CD14-positive monocyte (primary cell): ENCODE measurements at regions not wholly inside any gene's neighbourhood (a gene's known extent, or its start where the extent isn't known, plus 50 kb on each side); places are given as distances from the start of the nearest gene placed in this dataset.

Experiments used
- DNase-seq, 3 donors: peaks; one replicate each; pipeline ENCODE4 v3.0.0-alpha.2; 2011 to 2022
- H2AFZ ChIP-seq: 2 replicates; pipeline ENCODE4 v1.6.0; 2012; ENCODE audit warnings: mild to moderate bottlenecking, low read depth, low read length, inconsistent platforms; ENCODE audit not compliant: insufficient read depth, poor library complexity, severe bottlenecking
- H3K27ac ChIP-seq, 2 donors: 1 replicate in 1 of 2; 2 replicates in 1 of 2; pipeline ENCODE4 v1.5.1; 2012 to 2013; ENCODE audit warnings: low read length in 2 of 2, control low read depth in 1 of 2, inconsistent platforms in 1 of 2, low read depth in 1 of 2, mild to moderate bottlenecking in 1 of 2
- H3K27me3 ChIP-seq, 2 donors: one replicate each; pipeline versions ENCODE4 v1.6.0 to v1.6.1; 2011 to 2013; ENCODE audit warnings: low read length in 2 of 2; ENCODE audit not compliant: control insufficient read depth in 2 of 2, insufficient read depth in 2 of 2
- H3K36me3 ChIP-seq, 2 donors: replicated peaks in 1 of 2; 1 replicate in 1 of 2; 2 replicates in 1 of 2; pipeline versions ENCODE4 v1.5.1 to v1.6.1; 2012 to 2013; ENCODE audit warnings: low read length in 2 of 2, control low read depth in 1 of 2, inconsistent platforms in 1 of 2, mild to moderate bottlenecking in 1 of 2; ENCODE audit not compliant: insufficient read depth in 2 of 2, control insufficient read depth in 1 of 2
- H3K4me1 ChIP-seq, 2 donors: 1 replicate in 1 of 2; 2 replicates in 1 of 2; pipeline versions ENCODE4 v1.5.1 to v1.6.1; 2012 to 2013; ENCODE audit warnings: low read length in 2 of 2, control low read depth in 1 of 2, inconsistent platforms in 1 of 2, mild to moderate bottlenecking in 1 of 2, moderate library complexity in 1 of 2; ENCODE audit not compliant: insufficient read depth in 2 of 2, control insufficient read depth in 1 of 2
- H3K4me2 ChIP-seq: replicated peaks from 2 replicates; pipeline ENCODE3; 2012; ENCODE audit warnings: low read length, moderate library complexity, mild to moderate bottlenecking; ENCODE audit not compliant: poor library complexity, severe bottlenecking; ENCODE audit errors: extremely low read depth
- H3K4me3 ChIP-seq, 3 experiments: fragments of 200-600 bp in 1 of 3; sonication (generic) in 1 of 3; replicated peaks in 1 of 3; 1 replicate in 2 of 3; 2 replicates in 1 of 3; pipeline ENCODE4 v1.5.1; 2011 to 2013; ENCODE audit warnings: low read length in 3 of 3, mild to moderate bottlenecking in 3 of 3, control low read depth in 2 of 3, low read depth in 2 of 3, inconsistent platforms in 1 of 3, moderate library complexity in 1 of 3
- H3K79me2 ChIP-seq: 2 replicates; pipeline ENCODE4 v1.6.0; 2012; ENCODE audit warnings: mild to moderate bottlenecking, control low read depth, inconsistent platforms, low read length, moderate library complexity; ENCODE audit not compliant: insufficient read depth
- H3K9ac ChIP-seq: 2 replicates; pipeline ENCODE4 v1.6.0; 2017; ENCODE audit warnings: low read length, mild to moderate bottlenecking; ENCODE audit not compliant: insufficient read depth, poor library complexity, severe bottlenecking
- H3K9me3 ChIP-seq, 2 donors: replicated peaks in 1 of 2; 1 replicate in 1 of 2; 2 replicates in 1 of 2; pipeline versions ENCODE4 v1.5.1 to v1.6.1; 2012 to 2013; ENCODE audit warnings: low read length in 2 of 2, control low read depth in 1 of 2; ENCODE audit not compliant: control insufficient read depth in 1 of 2, insufficient read depth in 1 of 2
- H4K20me1 ChIP-seq: 2 replicates; pipeline ENCODE4 v1.6.0; 2012; ENCODE audit warnings: mild to moderate bottlenecking, low read length, control low read depth, moderate library complexity; ENCODE audit not compliant: insufficient read depth
- H3K27ac Mint-ChIP-seq, 7 donors: one replicate each; pipeline ENCODE4 v1.8.0; 2020; ENCODE audit warnings: mild to moderate bottlenecking in 7 of 7, mixed read lengths in 7 of 7, moderate library complexity in 6 of 7, inconsistent platforms in 2 of 7
- H3K27me3 Mint-ChIP-seq, 3 donors: one replicate each; pipeline ENCODE4 v1.8.0; 2021 to 2022; ENCODE audit warnings: low read depth in 3 of 3, mild to moderate bottlenecking in 3 of 3, mixed read lengths in 3 of 3, moderate library complexity in 3 of 3, inconsistent platforms in 1 of 3
- H3K36me3 Mint-ChIP-seq, 2 donors: one replicate each; pipeline ENCODE4 v1.8.0; 2020; ENCODE audit warnings: mixed read lengths in 2 of 2, inconsistent platforms in 1 of 2, mild to moderate bottlenecking in 1 of 2
- H3K4me1 Mint-ChIP-seq: one replicate; pipeline ENCODE4 v1.8.0; 2020; ENCODE audit warnings: mild to moderate bottlenecking, mixed read lengths
- H3K4me3 Mint-ChIP-seq, 2 donors: one replicate each; pipeline ENCODE4 v1.8.0; 2020; ENCODE audit warnings: mild to moderate bottlenecking in 2 of 2, mixed read lengths in 2 of 2, moderate library complexity in 1 of 2
- H3K9me3 Mint-ChIP-seq, 7 donors: one replicate each; pipeline ENCODE4 v1.8.0; 2020 to 2022; ENCODE audit warnings: mixed read lengths in 7 of 7, mild to moderate bottlenecking in 6 of 7, moderate library complexity in 6 of 7, inconsistent platforms in 2 of 7
- CTCF ChIP-seq: fragments of 200-600 bp; IDR thresholded peaks from one replicate; pipeline ENCODE4 v1.8.0; 2022; ENCODE audit warnings: antibody characterized with exemption, mild to moderate bottlenecking
- WGBS: methylation state at CpG from one replicate; pipeline ENCODE4 v1.1.5; 2013; ENCODE audit warnings: missing lambda C conversion rate; ENCODE audit not compliant: insufficient coverage; 5-methylcytosine and 5-hydroxymethylcytosine counted together
- intact Hi-C, 2 donors: fragments of 100-400 bp; cut with micrococcal nuclease; formaldehyde crosslinking; loops; one replicate each; pipeline versions ENCODE4 v1.15.0 to v1.15.1; 2023

DNA sequence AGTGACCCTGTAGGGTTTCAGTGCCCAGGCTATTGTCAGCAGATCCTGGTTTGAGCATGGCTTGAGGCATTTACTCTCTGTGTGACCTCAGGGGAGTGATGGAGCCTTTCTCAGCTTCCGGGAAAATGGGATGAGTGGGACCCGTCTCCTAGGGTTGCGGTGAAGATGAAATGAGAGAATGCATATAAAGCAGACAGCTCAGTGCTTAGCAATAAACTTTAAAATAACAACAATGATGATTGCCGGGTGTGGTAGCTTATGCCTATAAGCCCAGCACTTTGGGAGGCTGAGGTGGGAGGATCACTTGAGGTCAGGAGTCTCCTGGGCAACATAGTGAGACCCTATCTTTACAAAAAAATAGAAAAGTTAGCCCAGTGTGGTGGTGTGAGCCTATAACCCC, 106.0 kb upstream of the MTHFD1L start:
- intact Hi-C loops = no loop called here

GRCh38 chr6:150761771-150762170, 103.7 kb upstream of the MTHFD1L start:
- Histone ChIP-seq H3K27ac (no peak overlapping the region), H3K27me3 (no peaks in the 10 kb centered on the region), H3K4me1 (no peaks in the 10 kb centered on the region), H3K9me3 (no peaks in the 10 kb centered on the region), H3K9ac (no peak overlapping the region), H2AFZ (no peak overlapping the region), H3K4me2 (no peak overlapping the region), H3K79me2 (no peaks in the 10 kb centered on the region), H3K36me3 (no peaks in the 10 kb centered on the region), H4K20me1 (no peaks in the 10 kb centered on the region), H3K4me3 (no peak overlapping the region)
- no peaks in the 10 kb centered on the region for H3K36me3 Mint-ChIP-seq
- WGBS = 88% methylated on average over 1 of the region's 3 CpGs
- TF ChIP-seq CTCF = no peak
- H3K4me1 Mint-ChIP-seq = no peaks in the 10 kb centered on the region
- no peak overlapping the region for H3K27ac Mint-ChIP-seq
- H3K4me3 Mint-ChIP-seq = no peak overlapping the region
- peaks cover 0 to 1% (median 0%) of the 10 kb centered on the region in 7 donors for H3K9me3 Mint-ChIP-seq
- intact Hi-C loops = no loop called here
- DNase-seq = no peak
- H3K27me3 Mint-ChIP-seq = peaks cover 4 to 9% (median 5%) of the 10 kb centered on the region in 3 donors

More for the DNA sequence above, 106.0 kb upstream of the MTHFD1L start:
- H3K4me3 ChIP-seq = no peak overlapping the region
- no peak overlapping the region for H3K27ac ChIP-seq
- H3K9ac ChIP-seq = no peak overlapping the region
- Mint-ChIP-seq H3K9me3 (peaks cover 0 to 1% (median 0%) of the 10 kb centered on the region in 7 donors), H3K27ac (no peak overlapping the region), H3K4me1 (no peaks in the 10 kb centered on the region), H3K27me3 (peaks cover 4 to 10% (median 5%) of the 10 kb centered on the region in 3 donors), H3K36me3 (no peaks in the 10 kb centered on the region), H3K4me3 (no peak overlapping the region)
- no peak for TF ChIP-seq CTCF
- H3K9me3 ChIP-seq = no peaks in the 10 kb centered on the region
- no peak for DNase-seq
- H4K20me1 ChIP-seq = no peaks in the 10 kb centered on the region
- H2AFZ ChIP-seq = no peak overlapping the region
- WGBS = no CpG with 5 or more reads among the region's 4 CpGs
- H3K4me2 ChIP-seq = no peak overlapping the region
- H3K27me3 ChIP-seq = no peaks in the 10 kb centered on the region
- H3K79me2 ChIP-seq = no peaks in the 10 kb centered on the region
- H3K36me3 ChIP-seq = no peaks in the 10 kb centered on the region
- H3K4me1 ChIP-seq = no peaks in the 10 kb centered on the region
